CD4-positive, alpha-beta T cell treated with Interleukin-4 for 1 hour (primary cell): ENCODE measurements at regions not wholly inside any gene's neighbourhood (a gene's known extent, or its start where the extent isn't known, plus 50 kb on each side); places are given as distances from the start of the nearest gene placed in this dataset.
A peak's percentile ranks its signal among the peaks of the same experiment; 100 is the strongest.
"Not testable (repeated sequence)": the region's sequence is repeated elsewhere in the genome, so short reads cannot be mapped to it uniquely, and the experiment has no call there.

ENCODE experiments used
- DNase-seq, 2 donors: peaks; one replicate each; pipeline ENCODE4 v3.0.0-alpha.2; 2020 to 2022

DNA sequence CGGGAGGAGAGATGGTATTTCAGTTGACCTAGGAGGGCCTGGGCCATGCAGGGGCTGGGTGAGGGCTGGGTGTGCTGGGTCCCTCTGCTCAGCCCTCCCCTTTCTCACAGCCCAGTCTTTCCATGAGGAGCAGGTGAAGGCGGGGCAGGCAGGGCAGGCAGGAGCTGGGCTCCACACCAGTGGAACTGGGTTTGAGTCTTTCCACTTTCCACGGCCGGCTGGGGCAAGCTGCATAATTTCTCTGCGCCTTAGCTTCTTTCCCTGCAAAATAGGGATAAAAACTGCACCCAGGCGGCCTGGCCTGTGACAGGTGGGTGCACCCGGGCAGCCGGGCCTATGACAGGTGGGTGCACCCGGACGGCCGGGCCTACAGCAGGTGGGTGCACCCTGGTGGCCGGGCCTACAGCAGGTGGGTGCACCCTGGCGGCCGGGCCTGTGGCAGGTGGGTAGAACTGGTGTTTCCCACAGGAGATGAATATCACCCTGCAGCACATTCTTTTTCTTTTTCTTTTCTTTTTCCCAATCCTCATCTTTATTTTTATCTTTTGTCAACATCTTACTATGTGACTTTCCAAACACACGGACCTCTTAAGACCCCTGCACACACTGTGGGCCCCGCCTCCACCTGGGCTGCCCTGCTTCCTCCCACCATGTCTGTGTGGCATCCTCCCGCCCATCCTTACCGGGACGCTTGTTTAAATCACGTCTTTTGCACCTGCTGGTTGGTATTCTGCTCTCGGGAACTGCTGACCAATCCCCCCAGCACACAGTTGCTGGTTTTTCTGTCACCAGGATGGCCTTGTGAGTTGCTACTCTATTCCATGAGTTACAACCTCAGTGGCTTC lies 111.3 kb downstream of the NPIPB11 start:
- not testable (repeated sequence) for DNase-seq

DNA sequence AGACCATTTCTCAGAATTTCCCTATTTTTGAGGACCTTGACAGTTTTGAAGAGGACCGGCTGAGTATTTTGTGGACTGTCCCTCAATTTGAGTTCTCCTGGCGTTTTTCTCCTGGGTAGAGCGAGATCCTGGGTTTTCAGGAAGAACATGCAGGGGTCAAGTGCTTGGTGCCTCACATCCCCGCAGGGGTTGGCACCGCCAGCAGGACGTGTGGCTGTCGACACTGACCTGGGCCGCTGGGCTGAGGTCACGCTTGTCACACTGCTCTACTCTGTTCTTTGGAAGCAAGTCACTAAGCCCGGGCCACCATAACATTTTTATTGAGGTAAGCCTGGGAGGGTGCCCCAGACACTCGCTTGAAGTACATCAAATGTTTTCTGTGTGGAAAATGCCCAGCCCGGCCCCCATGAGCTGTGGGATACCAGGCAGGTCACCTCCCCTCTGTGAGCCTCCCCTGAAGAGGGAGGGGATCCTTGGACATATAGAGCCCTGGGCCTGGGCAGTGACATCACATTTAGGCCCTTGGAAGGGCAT lies 112.0 kb downstream of the NPIPB11 start:
- not testable (repeated sequence) for DNase-seq

DNA sequence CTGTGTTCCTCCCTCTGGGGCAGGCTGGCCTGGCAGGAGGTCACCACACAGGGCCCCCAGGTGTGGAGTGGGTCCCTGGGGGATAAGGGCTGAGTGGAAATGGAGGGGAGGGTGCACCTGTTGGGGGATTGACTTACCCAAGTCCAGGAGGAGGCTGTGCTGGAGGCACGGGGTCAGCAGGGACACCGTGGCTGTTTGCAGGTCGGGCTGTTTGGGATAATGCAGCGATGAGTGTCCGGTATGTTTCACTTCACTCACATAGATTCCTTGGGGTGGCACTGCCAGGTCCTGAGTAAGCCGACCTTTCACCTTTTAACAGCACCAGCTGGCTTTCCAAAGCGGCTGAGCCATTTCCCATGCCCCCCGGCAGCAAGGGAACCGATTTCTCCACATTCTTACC lies 113.0 kb downstream of the NPIPB11 start:
- not testable (repeated sequence) for DNase-seq

DNA sequence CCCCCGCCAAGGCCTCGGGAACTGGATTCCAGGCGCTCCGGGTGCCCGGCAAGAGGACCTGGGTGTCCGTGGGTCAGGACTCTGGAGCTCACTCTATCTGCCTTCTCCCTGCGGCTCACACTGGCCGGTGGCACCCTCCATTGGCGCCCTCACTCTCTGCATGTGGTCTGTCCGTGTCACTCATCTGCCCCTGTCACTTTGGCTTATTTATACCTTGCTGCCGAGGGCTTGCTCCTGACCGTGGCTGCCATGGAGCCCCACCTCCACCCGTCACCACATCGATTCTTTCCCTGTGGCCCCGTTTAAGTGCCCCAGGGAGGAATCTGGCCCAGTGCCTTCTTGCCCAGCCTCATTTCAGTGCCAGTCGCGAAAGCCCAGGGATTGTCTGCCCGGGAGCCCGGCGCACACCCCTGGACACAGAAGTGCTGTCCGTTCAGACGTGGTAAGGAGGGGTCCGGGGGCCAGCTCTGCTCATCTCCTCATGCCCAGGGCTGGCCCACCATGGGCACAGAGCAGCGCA lies 113.5 kb downstream of the NPIPB11 start:
- DNase-seq: not testable (repeated sequence)

DNA sequence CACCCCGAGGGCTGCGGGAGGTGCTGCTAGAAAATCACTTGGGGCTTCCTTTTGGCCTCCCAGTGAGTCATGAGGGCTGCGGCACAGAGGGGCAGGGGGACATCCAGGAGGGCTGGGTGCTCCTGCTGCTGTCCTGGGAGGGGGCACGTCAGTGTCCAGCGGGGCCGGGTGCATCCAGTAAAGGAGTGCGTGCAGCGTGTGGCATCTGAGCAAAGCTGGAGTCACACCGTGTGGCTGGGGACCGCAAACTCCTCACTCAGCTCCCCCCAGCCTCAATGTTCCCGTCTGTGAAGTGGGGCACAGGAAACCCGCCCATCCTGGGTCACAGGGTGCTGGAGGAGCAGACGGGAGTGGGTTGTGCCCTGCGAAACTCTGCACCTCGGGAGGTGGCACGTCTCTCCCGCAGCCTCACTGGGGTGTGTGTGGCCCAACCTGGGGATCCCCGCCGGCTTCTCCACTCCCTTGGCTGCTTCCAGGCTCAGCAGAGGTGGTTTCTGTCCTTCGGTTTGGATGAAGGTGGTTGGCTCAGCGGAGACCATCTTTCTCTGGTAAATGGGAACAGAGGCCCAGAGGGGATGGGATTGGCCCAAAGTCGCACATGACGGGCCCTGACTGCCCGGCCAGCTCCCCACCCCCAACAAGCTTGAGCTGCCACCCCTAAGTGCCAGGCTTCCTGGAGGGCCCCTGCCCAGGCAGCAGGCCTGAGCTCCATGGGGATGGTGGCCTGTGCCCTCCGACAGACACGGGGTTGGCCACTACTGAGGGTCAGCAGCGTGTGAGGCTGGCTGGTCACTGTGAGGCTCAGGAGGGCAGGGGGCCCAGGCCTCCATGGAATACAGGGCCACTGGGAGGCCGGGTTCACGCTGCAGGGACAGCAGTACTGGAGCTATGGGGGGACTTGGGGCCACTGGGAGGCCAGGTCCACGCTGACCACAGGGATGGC lies 114.9 kb downstream of the NPIPB11 start:
- DNase-seq: peak; percentile 15 to 33

DNA sequence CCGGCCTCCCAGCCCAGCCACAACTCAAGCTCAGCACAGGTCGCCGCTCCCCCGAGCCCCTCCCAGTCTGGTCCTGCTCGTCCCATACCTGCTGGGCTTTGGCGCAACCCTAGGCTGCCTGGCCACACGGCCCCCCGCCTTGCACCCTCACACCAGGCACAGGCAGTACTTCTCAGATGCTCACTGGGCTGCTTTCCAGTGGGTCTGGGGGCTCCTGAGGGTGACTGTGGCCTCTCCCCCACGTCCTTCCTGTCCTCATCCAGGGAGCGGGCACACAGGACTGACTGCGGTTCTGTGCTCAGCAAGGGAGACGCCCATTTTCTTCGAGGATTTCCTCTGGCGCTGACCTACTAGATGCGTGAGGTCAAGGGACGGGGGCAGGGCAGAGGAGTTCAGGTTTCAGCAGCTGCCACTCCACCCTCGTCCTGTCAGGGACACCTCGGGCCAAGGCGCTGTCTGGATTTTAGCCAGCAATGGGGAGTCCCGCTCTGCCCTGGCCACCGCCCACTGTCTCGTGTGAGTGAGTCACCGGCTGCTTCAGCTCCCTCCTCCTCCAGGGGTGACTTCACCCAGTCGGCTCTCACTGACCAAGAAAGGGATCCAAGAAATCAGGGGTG lies 115.8 kb downstream of the NPIPB11 start:
- peak; percentile 57 to 92 for DNase-seq

DNA sequence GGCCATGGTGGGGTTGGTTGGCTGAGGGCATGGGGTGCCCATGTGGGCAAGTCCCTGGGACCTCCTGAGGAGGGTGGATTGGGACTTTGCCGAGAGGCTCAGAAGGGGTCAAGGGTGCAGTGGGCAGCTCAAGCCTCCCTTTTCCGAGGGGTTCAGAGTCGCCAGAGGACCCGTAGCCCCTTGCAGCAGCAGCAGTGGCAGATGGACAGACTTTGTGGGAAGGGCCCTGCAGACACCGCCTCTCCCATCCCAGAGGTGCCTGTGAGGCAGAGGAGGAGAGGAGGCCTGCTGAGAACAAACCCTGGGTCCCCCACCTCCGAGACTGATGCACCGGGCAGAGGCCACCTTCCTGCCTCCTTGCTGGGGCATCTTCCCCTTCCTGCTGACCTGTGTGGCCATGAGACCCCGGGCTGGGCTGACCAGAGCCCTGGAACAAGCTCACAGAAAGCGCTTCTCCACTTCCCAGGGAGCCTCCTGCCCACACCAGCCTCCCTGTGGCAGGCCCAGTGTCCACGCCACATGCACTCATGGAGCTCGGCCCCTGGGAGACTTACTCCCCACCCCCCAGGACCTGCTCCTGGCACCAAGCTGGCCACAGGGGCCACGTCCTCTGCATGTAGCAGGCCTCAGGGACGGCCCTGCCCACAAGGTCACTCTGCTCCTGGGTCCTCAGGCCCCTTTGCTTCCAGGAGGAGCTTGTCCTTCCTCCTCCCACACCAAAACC lies 116.8 kb downstream of the NPIPB11 start:
- DNase-seq: not testable (repeated sequence)

DNA sequence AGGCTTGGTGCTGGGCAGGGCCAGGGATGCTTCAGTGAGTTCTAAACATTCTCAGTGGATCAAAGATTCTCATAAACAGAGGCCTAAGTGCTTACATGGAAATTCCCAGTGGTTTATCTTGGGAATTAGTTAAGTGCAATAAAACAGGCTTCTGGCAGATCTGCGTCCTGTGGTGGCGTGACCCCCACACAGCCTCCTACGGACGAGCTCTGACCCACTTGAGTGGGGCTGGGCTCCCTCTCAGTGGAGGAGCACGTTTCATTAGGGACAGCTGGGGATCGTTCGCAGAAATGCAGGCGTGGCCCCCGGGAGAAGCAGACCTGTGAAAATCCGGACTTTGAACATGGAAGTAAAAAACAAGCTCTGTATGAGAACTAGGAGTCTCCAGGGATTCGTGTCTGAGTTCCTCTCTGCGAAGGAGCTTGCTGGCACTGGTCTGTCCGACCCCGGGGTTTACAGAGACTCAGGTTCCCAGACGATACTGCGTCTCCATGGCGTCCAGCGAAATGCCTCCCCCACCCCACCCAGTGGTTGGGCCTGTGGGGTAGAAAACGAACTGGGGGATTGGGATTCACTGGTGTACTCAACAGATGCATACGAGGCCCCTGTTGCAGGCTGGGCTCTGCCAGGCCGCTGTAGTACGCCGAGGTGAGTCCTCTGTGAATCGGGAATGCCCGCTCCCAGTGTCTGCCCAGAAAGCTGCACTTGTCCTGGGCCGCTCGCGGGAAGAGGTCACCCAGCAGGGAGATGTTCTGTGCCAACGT lies 117.6 kb downstream of the NPIPB11 start:
- DNase-seq: not testable (repeated sequence)

DNA sequence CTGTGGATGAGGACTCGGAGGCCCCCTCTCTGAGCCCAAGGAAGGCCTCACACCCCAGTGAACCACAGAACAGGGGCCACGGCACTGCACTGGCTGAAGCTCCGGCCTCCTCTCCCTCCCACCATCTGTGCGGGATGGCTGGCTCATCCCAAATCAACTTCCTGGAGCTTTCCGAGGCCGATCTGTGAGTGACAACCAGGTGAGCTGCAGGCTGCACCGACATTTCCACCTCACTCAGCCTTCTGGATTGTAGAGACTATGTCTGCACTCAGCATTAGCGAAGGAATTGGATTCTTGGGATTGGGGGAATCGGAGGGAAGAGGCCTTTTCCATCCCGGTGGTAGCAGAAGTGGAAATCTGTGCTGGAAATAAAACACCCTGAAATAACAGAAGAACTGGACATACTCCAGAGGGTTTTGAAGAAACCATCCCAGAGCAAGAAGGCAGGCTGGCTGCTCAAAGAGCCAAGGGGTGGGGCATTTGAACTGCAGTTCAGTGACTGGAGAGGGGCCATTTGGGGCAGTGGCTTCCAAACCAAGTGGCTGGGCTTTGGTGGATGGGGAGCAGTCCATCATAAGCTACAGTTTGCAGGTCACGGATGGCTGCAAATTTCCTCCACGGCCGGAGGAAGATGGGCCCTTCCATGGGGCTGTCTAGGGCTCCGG lies 118.5 kb downstream of the NPIPB11 start:
- not testable (repeated sequence) for DNase-seq

DNA sequence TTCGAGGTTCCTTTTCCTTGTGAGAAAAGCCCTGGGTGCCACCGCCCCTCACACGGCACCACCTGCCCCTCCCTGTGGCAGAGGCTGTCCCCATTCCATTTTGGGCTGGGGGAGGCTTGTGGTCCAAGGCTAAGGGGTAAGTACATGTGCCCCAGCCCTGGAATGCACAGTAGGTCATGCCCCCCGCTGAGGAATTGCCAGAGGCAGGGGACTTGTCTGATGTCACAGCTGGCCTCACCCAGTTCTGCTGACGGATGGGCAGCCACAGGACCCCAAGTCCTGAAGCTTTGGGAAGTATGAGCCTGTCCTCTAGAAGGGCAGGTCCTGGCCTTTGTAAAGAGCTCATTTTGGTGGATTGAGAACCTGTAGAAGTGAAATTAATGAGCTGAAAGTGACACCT lies 119.3 kb downstream of the NPIPB11 start:
- DNase-seq: not testable (repeated sequence)

DNA sequence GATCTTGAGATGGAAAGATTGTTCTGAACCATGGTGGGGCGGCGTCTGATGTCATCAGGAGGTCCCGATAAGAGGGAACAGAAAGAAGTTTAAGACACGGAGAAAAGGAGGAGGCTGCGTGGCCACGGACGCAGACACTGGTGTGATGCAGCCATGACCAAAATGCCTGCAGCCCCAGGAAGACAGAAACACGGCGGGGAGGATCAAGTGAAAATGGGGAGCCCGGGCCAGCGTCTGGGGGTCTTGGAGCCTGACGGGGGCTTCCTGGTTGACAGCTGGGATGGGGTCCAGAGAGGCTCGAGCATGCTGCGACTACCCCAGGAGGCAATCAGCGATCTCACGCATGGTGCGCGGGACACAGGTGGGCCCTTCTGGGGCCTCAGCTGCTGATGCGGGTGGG lies 119.7 kb downstream of the NPIPB11 start:
- not testable (repeated sequence) for DNase-seq

DNA sequence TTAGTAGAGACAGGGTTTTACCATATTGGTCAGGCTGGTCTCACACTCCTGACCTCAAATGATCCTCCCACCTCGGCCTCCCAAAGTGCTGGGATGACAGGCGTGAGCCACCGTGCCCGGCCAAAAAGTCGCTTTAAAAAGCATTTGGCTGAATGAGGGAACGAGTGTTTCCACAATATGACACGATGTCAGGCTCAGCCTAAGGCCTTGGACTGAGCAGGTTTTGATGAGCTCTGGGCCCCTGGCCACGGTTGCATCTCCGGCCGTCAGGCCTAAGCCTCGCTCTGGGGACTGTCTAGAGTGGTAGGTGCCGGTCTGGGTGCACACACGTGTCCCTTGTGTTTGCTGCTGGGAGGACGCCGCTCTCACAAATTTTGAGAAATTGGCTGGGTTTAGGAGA lies 120.3 kb downstream of the NPIPB11 start:
- not testable (repeated sequence) for DNase-seq

DNA sequence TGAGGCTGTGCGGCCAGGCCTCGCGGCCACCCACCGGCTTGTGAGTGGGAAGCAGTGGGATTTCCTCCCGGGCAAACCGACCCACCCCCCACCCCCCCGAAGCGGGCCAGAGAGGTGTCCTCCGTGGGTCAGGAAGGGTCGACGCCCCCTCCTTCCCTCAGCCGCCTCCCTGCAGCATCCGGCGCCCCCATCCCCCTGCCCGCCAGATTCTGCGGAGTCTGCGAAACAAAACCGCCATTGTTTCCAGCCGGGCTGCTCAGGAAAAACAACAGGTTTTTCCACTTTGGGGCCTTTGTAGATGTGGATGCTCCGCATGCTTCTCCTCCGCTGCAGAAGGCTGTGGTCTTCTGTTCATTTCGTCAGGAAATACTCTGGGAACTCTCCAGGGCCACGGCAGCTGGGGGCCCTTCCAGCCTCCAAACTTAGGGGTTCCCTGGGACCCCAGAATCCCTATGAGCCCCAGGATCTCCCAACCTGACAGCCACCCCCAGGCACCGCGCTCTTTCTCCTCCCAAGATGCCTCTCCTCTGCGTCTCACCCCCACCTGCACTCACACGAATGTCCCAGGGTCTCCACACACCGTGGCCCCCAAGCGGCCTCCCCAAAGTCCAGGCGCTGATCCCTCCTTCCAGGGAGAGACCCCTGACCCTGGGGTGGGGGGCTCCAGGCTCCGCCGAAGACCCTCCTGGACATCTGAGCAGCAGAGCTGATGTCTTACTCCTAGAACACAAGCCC lies 121.2 kb downstream of the NPIPB11 start:
- DNase-seq: not testable (repeated sequence)

DNA sequence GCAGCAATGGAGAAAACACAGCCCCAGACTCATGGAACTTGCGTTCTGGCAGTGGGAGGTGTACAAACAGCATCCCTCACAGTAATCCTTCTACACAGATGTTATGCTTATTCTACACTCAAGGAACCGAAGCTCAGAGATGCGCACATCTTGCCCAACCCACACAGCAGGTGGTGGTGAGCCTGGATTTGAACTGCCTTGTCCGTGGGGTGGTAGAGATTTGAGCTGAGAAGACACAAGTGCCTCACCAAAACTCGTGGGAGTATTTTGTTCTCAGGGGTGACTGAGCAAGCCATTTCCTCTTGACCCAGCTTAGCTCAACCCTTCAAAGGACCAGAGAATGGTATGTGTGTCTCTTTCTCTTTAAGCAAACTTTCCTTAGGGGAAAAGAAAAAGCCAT lies 121.8 kb downstream of the NPIPB11 start:
- DNase-seq: not testable (repeated sequence)

DNA sequence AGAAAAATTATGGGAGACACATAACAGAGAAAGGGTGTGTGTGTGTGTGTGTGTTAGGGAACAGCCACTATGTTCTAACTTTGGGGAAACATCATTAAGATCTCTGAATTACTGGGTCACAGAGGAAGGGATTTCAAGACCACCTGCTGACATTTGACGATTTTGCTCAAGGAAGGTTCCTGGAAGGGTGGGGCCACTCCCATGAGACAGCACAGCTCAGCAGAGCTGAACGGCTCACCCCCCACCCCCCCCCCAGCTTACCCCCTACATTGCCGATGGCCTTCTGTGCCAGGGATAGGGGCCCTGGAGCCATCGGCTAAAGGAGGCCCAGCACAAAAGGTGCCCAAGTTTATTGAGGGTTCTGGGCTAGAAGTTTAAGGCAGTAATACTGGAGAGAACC lies 122.4 kb downstream of the NPIPB11 start:
- not testable (repeated sequence) for DNase-seq

DNA sequence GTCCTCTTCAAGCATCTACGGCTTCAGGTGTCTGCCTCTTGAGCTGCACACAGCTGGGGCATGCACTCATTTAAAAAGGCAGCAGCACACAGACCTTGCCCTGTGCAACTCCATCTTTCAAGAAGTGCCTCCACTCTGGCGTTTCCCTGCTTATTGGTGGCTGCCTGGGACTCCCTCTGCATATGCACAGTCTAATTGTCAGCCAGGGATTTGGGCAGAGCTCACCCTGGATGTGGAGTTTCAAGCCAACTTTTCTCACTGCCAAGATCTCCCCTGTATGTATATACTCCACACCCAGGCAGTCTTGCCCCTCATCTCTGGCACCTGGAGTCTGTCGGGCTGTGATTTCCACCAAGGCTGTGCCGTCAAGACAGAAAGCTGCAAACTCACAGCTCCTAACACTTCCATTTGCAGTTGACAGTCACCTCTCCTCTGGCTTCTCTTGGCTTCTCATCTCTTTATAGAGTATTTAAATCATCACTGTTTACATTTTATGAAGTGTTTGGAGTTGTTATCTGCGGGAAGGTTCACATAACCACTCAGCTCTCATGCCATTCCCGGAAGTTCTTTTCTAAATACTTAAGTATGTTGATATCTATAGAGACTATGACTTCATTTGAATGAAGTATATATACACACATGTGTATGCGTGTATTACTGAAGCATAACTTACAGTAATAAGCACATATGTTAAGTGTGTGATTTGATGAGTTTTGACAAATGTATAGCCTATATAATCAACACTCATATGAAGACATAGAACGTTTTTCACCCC lies 128.2 kb downstream of the NPIPB11 start:
- not testable (repeated sequence) for DNase-seq

DNA sequence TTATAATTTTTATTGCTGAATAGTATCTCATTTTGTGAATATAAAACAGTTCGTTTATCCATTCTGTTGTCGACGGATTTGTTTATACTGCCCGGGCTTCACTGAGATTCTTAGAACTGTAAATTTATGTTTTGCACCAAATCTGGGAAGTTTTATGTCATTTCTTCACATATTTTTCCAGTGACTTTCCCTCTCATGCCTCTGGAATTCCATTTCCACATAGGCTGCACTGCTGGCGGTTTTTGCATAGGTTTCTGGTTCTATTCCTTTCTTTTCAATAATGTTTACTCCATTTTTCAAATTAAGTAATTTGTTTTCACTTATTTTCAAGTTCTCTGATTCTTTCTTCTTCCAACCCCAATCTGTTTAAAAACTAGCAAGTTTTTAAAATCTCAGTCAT lies 130.1 kb downstream of the NPIPB11 start:
- not testable (repeated sequence) for DNase-seq

DNA sequence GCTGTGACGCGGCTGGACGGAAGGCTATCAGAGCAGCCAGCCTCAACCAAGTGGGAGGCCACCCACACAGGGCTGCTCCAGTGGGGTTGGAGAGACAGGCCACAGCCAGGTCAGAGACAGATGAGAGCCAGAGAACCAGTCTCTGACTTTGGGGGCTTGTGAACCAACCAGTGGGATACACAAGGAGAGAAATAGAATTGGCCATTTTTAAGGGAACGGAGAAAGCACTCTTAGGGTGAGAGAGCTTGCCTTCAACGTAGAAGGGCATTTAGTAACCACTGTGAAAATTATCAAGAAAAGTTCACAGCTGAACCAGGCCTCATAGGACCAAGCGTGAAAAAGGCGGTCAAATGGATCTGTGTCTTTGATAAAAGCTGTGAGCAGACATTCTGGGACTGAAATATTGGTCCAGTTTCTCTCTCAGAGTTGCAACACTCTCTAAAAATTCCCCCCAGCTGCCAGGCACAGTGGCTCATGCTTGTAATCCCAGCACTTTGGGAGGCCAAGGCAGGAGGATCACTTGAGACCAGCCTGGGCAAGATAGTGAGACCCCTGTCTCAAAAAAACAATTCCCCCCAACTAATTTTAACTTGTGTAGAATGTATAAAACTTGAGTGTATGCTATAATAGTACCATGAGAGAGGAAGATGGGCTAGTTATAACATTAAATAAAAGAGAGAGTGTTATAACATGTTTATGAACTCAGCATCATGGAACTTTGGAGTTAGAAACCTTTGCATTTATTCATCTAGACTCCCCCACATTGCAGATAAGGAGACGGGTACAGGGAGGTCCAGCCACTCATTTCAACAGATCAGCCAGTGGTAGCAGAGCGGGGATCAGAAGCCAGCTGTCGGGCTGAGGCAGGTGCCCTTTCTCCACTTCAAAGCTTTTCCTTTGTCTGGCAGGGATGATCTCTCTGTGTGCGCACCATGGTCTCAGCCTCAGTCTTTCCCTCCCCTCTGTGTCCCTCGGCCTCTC lies 132.2 kb downstream of the NPIPB11 start:
- DNase-seq: not testable (repeated sequence)
